Nephron progenitor cell (in vitro differentiated cells): ENCODE measurements at regions not wholly inside any gene's neighbourhood (a gene's known extent, or its start where the extent isn't known, plus 50 kb on each side); places are given as distances from the start of the nearest gene placed in this dataset.
A peak's percentile ranks its signal among the peaks of the same experiment; 100 is the strongest.

Experiments used
- DNase-seq: peaks from one replicate; pipeline ENCODE4 v3.0.0; 2021
- H3K27ac Mint-ChIP-seq: 2 replicates; pipeline ENCODE4 v1.8.0; 2021; ENCODE audit warnings: mild to moderate bottlenecking, moderate library complexity, mixed read lengths
- H3K27me3 Mint-ChIP-seq: 2 replicates; pipeline ENCODE4 v1.8.0; 2021; ENCODE audit warnings: mild to moderate bottlenecking, low read depth, mixed read lengths; ENCODE audit not compliant: poor library complexity
- H3K36me3 Mint-ChIP-seq: 2 replicates; pipeline ENCODE4 v1.8.0; 2021; ENCODE audit warnings: low read depth, mixed read lengths
- H3K4me1 Mint-ChIP-seq: 2 replicates; pipeline ENCODE4 v1.8.0; 2021; ENCODE audit warnings: mixed read lengths
- H3K4me3 Mint-ChIP-seq: 2 replicates; pipeline ENCODE4 v1.8.0; 2021; ENCODE audit warnings: mild to moderate bottlenecking, moderate library complexity, mixed read lengths
- H3K9me3 Mint-ChIP-seq: 2 replicates; pipeline ENCODE4 v1.8.0; 2021; ENCODE audit warnings: mild to moderate bottlenecking, moderate library complexity, mixed read lengths
- TF ChIP-seq, protein P1 (sequence below): fragments of 200-600 bp; sonication (generic); IDR thresholded peaks from 2 replicates; pipeline ENCODE4 v1.5.0; 2021; ENCODE audit warnings: antibody characterized with exemption

DNA sequence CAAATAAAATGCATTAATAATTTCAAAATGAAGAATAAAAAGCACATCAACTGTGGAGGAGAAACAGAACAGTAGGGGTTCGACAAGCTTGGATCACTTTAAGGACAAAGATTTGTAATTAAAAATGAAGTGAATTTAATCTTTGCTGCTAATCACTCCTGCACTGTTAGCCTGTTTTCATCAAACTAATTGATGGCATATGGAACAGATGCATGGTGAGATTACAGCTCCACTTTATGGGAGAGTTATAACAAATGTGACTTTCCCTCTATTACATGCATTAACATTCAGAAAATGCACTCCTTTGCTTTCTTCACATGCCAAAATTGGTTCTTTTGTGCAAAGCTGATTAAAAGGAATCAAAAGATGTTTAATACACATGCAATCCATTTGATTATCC, 207.2 kb upstream of the C21orf91 start:
- no peaks in the 10 kb centered on the region for H3K36me3 Mint-ChIP-seq
- H3K4me3 Mint-ChIP-seq: no peak overlapping the region
- H3K27me3 Mint-ChIP-seq: no peaks in the 10 kb centered on the region

DNA sequence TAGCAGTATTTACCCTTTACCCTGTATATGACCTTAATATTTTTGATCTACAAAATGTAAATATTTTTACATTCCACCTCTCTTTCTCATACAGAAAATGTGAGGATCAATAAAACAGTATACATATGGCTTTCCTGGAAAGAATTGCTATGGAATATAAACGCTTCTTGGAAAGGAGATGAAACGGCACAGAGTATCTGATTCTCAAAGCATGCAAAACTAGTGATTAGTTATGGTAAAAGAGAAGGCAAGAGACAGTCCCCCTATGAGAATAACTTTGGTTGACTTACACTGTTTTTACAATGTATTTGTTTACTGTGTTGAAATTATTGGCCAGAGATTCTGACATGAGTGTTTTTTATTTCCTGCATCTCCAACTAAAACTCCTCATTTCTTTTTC, 204.6 kb upstream of the C21orf91 start:
- Mint-ChIP-seq H3K4me3 (no peak overlapping the region), H3K4me1 (peaks cover 4% of the 10 kb centered on the region), H3K27ac (no peak overlapping the region), H3K27me3 (no peaks in the 10 kb centered on the region), H3K9me3 (no peaks in the 10 kb centered on the region), H3K36me3 (no peaks in the 10 kb centered on the region)
- DNase-seq: no peak
- TF ChIP-seq, protein P1, sequence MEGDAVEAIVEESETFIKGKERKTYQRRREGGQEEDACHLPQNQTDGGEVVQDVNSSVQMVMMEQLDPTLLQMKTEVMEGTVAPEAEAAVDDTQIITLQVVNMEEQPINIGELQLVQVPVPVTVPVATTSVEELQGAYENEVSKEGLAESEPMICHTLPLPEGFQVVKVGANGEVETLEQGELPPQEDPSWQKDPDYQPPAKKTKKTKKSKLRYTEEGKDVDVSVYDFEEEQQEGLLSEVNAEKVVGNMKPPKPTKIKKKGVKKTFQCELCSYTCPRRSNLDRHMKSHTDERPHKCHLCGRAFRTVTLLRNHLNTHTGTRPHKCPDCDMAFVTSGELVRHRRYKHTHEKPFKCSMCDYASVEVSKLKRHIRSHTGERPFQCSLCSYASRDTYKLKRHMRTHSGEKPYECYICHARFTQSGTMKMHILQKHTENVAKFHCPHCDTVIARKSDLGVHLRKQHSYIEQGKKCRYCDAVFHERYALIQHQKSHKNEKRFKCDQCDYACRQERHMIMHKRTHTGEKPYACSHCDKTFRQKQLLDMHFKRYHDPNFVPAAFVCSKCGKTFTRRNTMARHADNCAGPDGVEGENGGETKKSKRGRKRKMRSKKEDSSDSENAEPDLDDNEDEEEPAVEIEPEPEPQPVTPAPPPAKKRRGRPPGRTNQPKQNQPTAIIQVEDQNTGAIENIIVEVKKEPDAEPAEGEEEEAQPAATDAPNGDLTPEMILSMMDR: no peak

More for the DNA sequence above, 207.2 kb upstream of the C21orf91 start:
- Mint-ChIP-seq H3K9me3 (no peaks in the 10 kb centered on the region), H3K4me1 (peaks cover 4% of the 10 kb centered on the region), H3K27ac (no peak overlapping the region)
- TF ChIP-seq, protein P1: no peak
- no peak for DNase-seq

DNA sequence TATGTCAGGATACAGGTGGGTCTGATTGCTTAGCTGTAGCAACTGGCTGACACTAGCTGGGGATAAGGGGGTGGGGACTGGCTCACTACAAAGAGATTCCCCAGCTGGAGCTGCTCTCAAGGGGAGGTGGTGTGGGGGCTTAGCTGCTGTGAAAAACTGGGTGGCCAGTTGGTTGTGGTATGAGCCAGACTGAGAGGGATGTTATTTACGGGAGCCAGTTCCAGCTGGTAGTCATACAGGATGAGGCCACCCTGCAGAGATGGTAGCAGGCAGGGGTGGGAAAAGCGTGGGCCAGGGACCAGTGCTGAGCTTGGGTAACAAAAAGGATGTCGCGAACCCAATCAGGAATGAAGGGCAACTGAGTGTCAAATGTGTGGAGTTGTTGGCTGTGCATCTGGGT, 204.0 kb upstream of the C21orf91 start:
- H3K36me3 Mint-ChIP-seq: no peaks in the 10 kb centered on the region
- no peak overlapping the region for H3K4me3 Mint-ChIP-seq
- H3K4me1 Mint-ChIP-seq: peaks cover 4% of the 10 kb centered on the region
- no peak for DNase-seq
- TF ChIP-seq, protein P1: no peak
- peak overlapping the region; percentile 22 for H3K27ac Mint-ChIP-seq
- H3K9me3 Mint-ChIP-seq: no peaks in the 10 kb centered on the region
- no peaks in the 10 kb centered on the region for H3K27me3 Mint-ChIP-seq

DNA sequence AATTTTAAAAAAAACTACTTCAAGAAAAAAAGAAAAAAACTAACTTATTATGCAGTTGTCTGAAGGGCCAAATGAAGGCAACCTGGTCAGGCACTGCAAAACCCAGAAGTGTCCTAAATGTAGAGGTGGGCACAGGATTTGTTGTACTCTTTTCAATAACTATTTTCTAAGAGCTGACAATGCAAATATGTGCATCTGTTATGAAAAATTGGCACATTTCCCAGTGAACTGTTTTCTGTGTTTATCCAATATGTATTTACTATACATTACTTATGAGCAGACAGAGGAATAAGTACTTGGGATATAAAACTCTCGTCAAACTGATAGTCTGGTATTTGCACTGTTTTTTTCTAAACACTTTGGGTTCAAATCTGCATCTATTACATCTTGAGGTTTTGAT, 188.0 kb upstream of the C21orf91 start:
- peaks cover 3% of the 10 kb centered on the region for H3K27me3 Mint-ChIP-seq
- H3K36me3 Mint-ChIP-seq: no peaks in the 10 kb centered on the region
- H3K4me3 Mint-ChIP-seq: no peak overlapping the region
- TF ChIP-seq, protein P1: no peak
- H3K4me1 Mint-ChIP-seq: no peaks in the 10 kb centered on the region
- H3K27ac Mint-ChIP-seq: no peak overlapping the region
- DNase-seq: no peak
- H3K9me3 Mint-ChIP-seq: no peaks in the 10 kb centered on the region

DNA sequence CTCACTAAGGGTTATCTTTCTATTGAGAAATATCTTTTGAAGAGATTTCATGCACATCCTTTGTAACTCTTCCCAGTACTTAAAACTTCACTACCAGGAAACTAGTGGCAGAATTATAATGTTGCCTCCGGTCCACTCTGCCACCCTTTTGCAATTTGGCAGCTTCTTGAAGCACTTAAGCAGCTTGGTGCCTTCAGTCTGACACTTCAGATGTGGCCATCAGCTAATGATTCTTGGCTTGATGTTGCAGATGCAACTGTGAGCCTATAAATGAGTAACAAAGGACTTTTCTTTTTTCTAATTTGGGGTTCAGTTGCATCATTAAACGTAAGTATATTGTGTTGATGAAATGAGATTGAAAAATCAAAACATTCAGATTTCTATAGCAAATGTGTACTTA, 187.5 kb upstream of the C21orf91 start:
- Mint-ChIP-seq H3K4me3 (no peak overlapping the region), H3K9me3 (no peaks in the 10 kb centered on the region), H3K4me1 (no peaks in the 10 kb centered on the region), H3K36me3 (no peaks in the 10 kb centered on the region), H3K27me3 (peaks cover 3% of the 10 kb centered on the region), H3K27ac (no peak overlapping the region)
- DNase-seq: no peak
- TF ChIP-seq, protein P1: no peak

DNA sequence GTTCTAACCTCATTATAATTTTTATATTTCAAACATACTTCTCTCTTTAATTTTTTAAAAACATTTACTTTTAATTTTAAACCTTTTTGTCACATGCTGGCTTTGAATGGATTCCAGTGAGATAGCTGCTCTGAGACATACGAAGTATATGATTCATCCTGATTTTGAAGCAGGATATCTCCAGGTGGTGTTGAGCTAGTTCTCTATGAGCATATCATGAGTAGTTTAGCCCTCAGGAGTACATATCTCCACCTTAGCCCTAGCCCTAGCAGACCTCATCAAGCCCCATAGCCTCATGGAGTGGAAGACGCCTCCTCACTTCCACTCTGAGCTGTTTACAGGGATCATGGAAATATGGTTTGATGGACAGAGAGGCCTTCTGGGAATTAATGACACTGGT, 183.2 kb upstream of the C21orf91 start:
- Mint-ChIP-seq H3K9me3 (peaks cover 19% of the 10 kb centered on the region), H3K27ac (no peak overlapping the region)
- TF ChIP-seq, protein P1: no peak

More for the DNA sequence above, 183.2 kb upstream of the C21orf91 start:
- Mint-ChIP-seq H3K36me3 (no peaks in the 10 kb centered on the region), H3K4me3 (no peak overlapping the region), H3K4me1 (peaks cover 6% of the 10 kb centered on the region), H3K27me3 (peaks cover 3% of the 10 kb centered on the region)
- DNase-seq: no peak
